HepG2 (cell line): ENCODE measurements at regions not wholly inside any gene's neighbourhood (a gene's known extent, or its start where the extent isn't known, plus 50 kb on each side); places are given as distances from the start of the nearest gene placed in this dataset.

Source experiments
- CBX5 ChIP-seq: sonication (generic); formaldehyde crosslinking; IDR thresholded peaks from 2 replicates; pipeline ENCODE4 v1.4.0; 2020; ENCODE audit warnings: missing genetic modification reagents, borderline replicate concordance
- CEBPG ChIP-seq: IDR thresholded peaks from 2 replicates; pipeline ENCODE4 v1.6.1; 2016
- FOSL2 ChIP-seq: sonication (generic); formaldehyde crosslinking; IDR thresholded peaks from 2 replicates; pipeline ENCODE4 v1.4.0; 2020; ENCODE audit warnings: missing genetic modification reagents
- FOXA1 ChIP-seq, 2 experiments: fragments of 450-650 bp in 1 of 2; sonication (generic) in 1 of 2; formaldehyde crosslinking in 1 of 2; IDR thresholded peaks; 2 replicates each; pipeline versions ENCODE4 v1.4.0 to v1.6.1; 2016 to 2020; ENCODE audit warnings: missing genetic modification reagents in 1 of 2
- FUBP1 ChIP-seq: sonication (generic); formaldehyde crosslinking; IDR thresholded peaks from 2 replicates; pipeline ENCODE4 v1.5.1; 2020; ENCODE audit warnings: missing genetic modification reagents, mild to moderate bottlenecking, borderline replicate concordance
- HDAC2 ChIP-seq: sonication (generic); formaldehyde crosslinking; IDR thresholded peaks from 2 replicates; pipeline ENCODE4 v1.4.0; 2020; ENCODE audit warnings: missing genetic modification reagents
- KDM6A ChIP-seq: IDR thresholded peaks from 2 replicates; pipeline ENCODE4 v1.6.1; 2016; ENCODE audit warnings: low read depth
- LBX2 ChIP-seq: sonication (generic); formaldehyde crosslinking; IDR thresholded peaks from 2 replicates; pipeline ENCODE4 v1.5.0; 2020; ENCODE audit warnings: missing genetic modification reagents, mild to moderate bottlenecking, borderline replicate concordance
- MAX ChIP-seq: IDR thresholded peaks from 2 replicates; pipeline ENCODE4 v1.6.1; 2012; ENCODE audit warnings: inconsistent platforms
- MED1 ChIP-seq: sonication (generic); formaldehyde crosslinking; IDR thresholded peaks from 2 replicates; pipeline ENCODE4 v1.4.0; 2020; ENCODE audit warnings: missing genetic modification reagents
- MIER3 ChIP-seq: IDR thresholded peaks from 2 replicates; pipeline ENCODE4 v1.6.1; 2016; ENCODE audit warnings: missing compliant biosample characterization, borderline replicate concordance
- NR2F1 ChIP-seq, 2 experiments: fragments of 450-650 bp in 1 of 2; formaldehyde crosslinking in 1 of 2; IDR thresholded peaks; 2 replicates each; pipeline versions ENCODE4 v1.5.0 to v1.6.1; 2016 to 2020; ENCODE audit warnings: mild to moderate bottlenecking in 1 of 2, missing compliant biosample characterization in 1 of 2, missing genetic modification reagents in 1 of 2, moderate library complexity in 1 of 2
- NR2F2 ChIP-seq: IDR thresholded peaks from 2 replicates; pipeline ENCODE4 v1.6.1; 2012; ENCODE audit warnings: low read depth, inconsistent platforms, borderline replicate concordance
- ONECUT2 ChIP-seq: sonication (generic); formaldehyde crosslinking; IDR thresholded peaks from 2 replicates; pipeline ENCODE4 v1.4.0; 2020; ENCODE audit warnings: missing genetic modification reagents
- POGZ ChIP-seq: sonication (generic); formaldehyde crosslinking; IDR thresholded peaks from 2 replicates; pipeline ENCODE4 v1.4.0; 2020; ENCODE audit warnings: mild to moderate bottlenecking, missing genetic modification reagents
- REXO4 ChIP-seq: sonication (generic); formaldehyde crosslinking; IDR thresholded peaks from 2 replicates; pipeline ENCODE4 v1.8.0; 2022; ENCODE audit warnings: missing genetic modification reagents, mild to moderate bottlenecking, borderline replicate concordance
- SIX1 ChIP-seq: sonication (generic); formaldehyde crosslinking; IDR thresholded peaks from 2 replicates; pipeline ENCODE4 v1.4.0; 2020; ENCODE audit warnings: missing genetic modification reagents, borderline replicate concordance
- SOX6 ChIP-seq, 2 experiments: fragments of 450-650 bp in 1 of 2; sonication (generic) in 1 of 2; formaldehyde crosslinking in 1 of 2; IDR thresholded peaks; 2 replicates each; pipeline versions ENCODE4 v1.4.0 to v1.6.1; 2017 to 2020; ENCODE audit warnings: antibody characterized with exemption in 1 of 2, mild to moderate bottlenecking in 1 of 2, missing genetic modification reagents in 1 of 2
- TBX3 ChIP-seq: fragments of 450-650 bp; IDR thresholded peaks from 2 replicates; pipeline ENCODE4 v1.6.1; 2017; ENCODE audit warnings: antibody characterized with exemption, mild to moderate bottlenecking, inconsistent platforms, borderline replicate concordance
- TCF7L2 ChIP-seq: IDR thresholded peaks from 2 replicates; pipeline ENCODE4 v1.6.1; 2011; ENCODE audit warnings: mild to moderate bottlenecking, low read depth, low read length, moderate library complexity
- TFDP1 ChIP-seq: IDR thresholded peaks from 2 replicates; pipeline ENCODE4 v1.6.1; 2016; ENCODE audit warnings: missing compliant biosample characterization, missing genetic modification reagents, borderline replicate concordance
- THAP11 ChIP-seq: IDR thresholded peaks from 2 replicates; pipeline ENCODE4 v1.6.1; 2016; ENCODE audit warnings: missing biosample characterization, missing genetic modification reagents
- ZFX ChIP-seq: sonication (generic); formaldehyde crosslinking; IDR thresholded peaks from 2 replicates; pipeline ENCODE4 v1.4.0; 2020; ENCODE audit warnings: mild to moderate bottlenecking, low read depth, missing genetic modification reagents, moderate library complexity
- ZMYM4 ChIP-seq: sonication (generic); formaldehyde crosslinking; IDR thresholded peaks from 2 replicates; pipeline ENCODE4 v1.8.1; 2023; ENCODE audit warnings: mild to moderate bottlenecking, missing genetic modification reagents
- ZNF292 ChIP-seq: sonication (generic); formaldehyde crosslinking; IDR thresholded peaks from 2 replicates; pipeline ENCODE4 v1.8.1; 2022; ENCODE audit warnings: mild to moderate bottlenecking, low read depth, missing genetic modification reagents, borderline replicate concordance
- ZNF441 ChIP-seq: sonication (generic); formaldehyde crosslinking; IDR thresholded peaks from 2 replicates; pipeline ENCODE4 v1.7.0; 2021; ENCODE audit warnings: missing genetic modification reagents, borderline replicate concordance
- ZNF614 ChIP-seq: IDR thresholded peaks from 2 replicates; pipeline ENCODE4 v1.6.1; 2018; ENCODE audit warnings: missing biosample characterization, missing genetic modification reagents, inconsistent platforms, borderline replicate concordance
- ZNF652 ChIP-seq: IDR thresholded peaks from 2 replicates; pipeline ENCODE4 v1.6.1; 2016; ENCODE audit warnings: low read depth, borderline replicate concordance
- ZNF776 ChIP-seq: sonication (generic); formaldehyde crosslinking; IDR thresholded peaks from 2 replicates; pipeline ENCODE4 v1.4.0; 2020; ENCODE audit warnings: mild to moderate bottlenecking, missing genetic modification reagents

DNA sequence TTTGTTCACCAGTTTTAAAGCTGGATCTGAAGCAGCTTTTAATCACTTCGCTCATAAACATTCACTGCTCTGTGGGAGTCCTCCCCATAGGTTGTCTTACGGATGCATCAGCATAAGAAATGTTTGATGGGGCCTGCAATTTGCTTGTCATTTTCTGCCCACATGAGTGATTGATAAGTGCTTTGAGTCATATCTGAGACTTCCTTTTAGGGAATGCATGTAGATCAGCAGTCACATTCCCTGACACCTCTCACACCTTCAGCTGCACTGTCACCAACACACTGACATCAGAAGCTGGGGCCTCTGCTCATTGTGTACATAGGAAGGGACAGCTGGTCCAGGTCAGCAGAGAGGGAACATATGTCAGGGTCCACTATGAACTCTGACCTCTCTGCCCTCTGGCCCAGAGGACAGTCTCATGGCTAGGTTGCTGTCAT lies 84.1 kb upstream of the SPATA31D4 start (continued):
- no peak for TF ChIP-seq TCF7L2
- no peak for TF ChIP-seq FUBP1 (CRISPR knock-in tag)
- 0 out of 2 replicates have a peak, but pooled peaks have one; percentile 24 for TF ChIP-seq KDM6A (CRISPR knock-in tag)
- TF ChIP-seq ONECUT2 (CRISPR knock-in tag), result no peak
- no peak for TF ChIP-seq SOX6 (IDR thresholded peaks at IDR 0.05)
- peak; percentile 80 for TF ChIP-seq SOX6 (CRISPR knock-in tag; IDR thresholded peaks at IDR 0.05)
- TF ChIP-seq TBX3, result peak; percentile 63; the same call in 1 of the 2 replicates
- no peak for TF ChIP-seq MIER3 (CRISPR knock-in tag)
- peak; percentile 64 for TF ChIP-seq MED1 (CRISPR knock-in tag)
- TF ChIP-seq THAP11, result 0 out of 2 replicates have a peak, but pooled peaks have one; percentile 15
- 0 out of 2 replicates have a peak, but pooled peaks have one; percentile 19 for TF ChIP-seq ZNF441 (CRISPR knock-in tag)
- no peak for TF ChIP-seq FOXA1 (IDR thresholded peaks at IDR 0.05)
- TF ChIP-seq FOXA1 (CRISPR knock-in tag; IDR thresholded peaks at IDR 0.05), result peak; percentile 70
- peak; percentile 95 to 97 for TF ChIP-seq NR2F1 (CRISPR knock-in tag; IDR thresholded peaks at IDR 0.05)
- TF ChIP-seq FOSL2, result peak; percentile 66
- no peak for TF ChIP-seq REXO4 (CRISPR knock-in tag)
- TF ChIP-seq ZNF652, result no peak
- TF ChIP-seq POGZ (CRISPR knock-in tag), result peak; percentile 78
- TF ChIP-seq ZNF776 (CRISPR knock-in tag), result no peak
- peak; percentile 78 for TF ChIP-seq HDAC2 (CRISPR knock-in tag)
- 0 out of 2 replicates have a peak, but pooled peaks have one; percentile 19 for TF ChIP-seq ZNF614
- peak; percentile 80 for TF ChIP-seq ZMYM4 (CRISPR knock-in tag)
- no peak for TF ChIP-seq LBX2 (CRISPR knock-in tag)
- TF ChIP-seq SIX1 (CRISPR knock-in tag), result no peak
- peak; percentile 47; the same call in 1 of the 2 replicates for TF ChIP-seq ZFX (CRISPR knock-in tag)
- TF ChIP-seq CBX5 (CRISPR knock-in tag), result no peak
- no peak for TF ChIP-seq CEBPG
- TF ChIP-seq MAX, result peak; percentile 39; the same call in 1 of the 2 replicates
- TF ChIP-seq TFDP1 (CRISPR knock-in tag), result no peak
- TF ChIP-seq NR2F2, result peak; percentile 96
- peak; percentile 90; the same call in 1 of the 2 replicates for TF ChIP-seq ZNF292 (CRISPR knock-in tag)
